Neural cell (in vitro differentiated cells): ENCODE measurements at regions not wholly inside any gene's neighbourhood (a gene's known extent, or its start where the extent isn't known, plus 50 kb on each side); places are given as distances from the start of the nearest gene placed in this dataset.

Source experiments
- H2AFZ ChIP-seq: fragments of 200-600, 300-800 bp; sonication (generic), shearing (Covaris generic); 2 replicates; pipeline ENCODE4 v1.6.0; 2014; ENCODE audit warnings: low read depth, mild to moderate bottlenecking, antibody characterized with exemption, low read length, moderate library complexity
- H3F3A ChIP-seq: fragments of 200-600 bp; shearing (Covaris generic); 2 replicates; pipeline ENCODE4 v1.6.1; 2016; ENCODE audit warnings: mild to moderate bottlenecking, moderate library complexity, mixed read lengths, antibody characterized with exemption, low read length; ENCODE audit not compliant: insufficient read depth, poor library complexity, severe bottlenecking
- H3K27ac ChIP-seq: fragments of 200-600, 300-800 bp; sonication (generic), shearing (Covaris generic); 2 replicates; pipeline ENCODE4 v1.5.1; 2014; ENCODE audit warnings: mild to moderate bottlenecking, low read length, moderate library complexity
- H3K27me3 ChIP-seq: fragments of 300-800, 200-600 bp; sonication (generic), shearing (Covaris generic); 2 replicates; pipeline ENCODE4 v1.6.0; 2014; ENCODE audit warnings: mild to moderate bottlenecking, low read depth, low read length, moderate library complexity; ENCODE audit not compliant: insufficient read depth
- H3K36me3 ChIP-seq: fragments of 300-800, 200-600 bp; sonication (generic), shearing (Covaris generic); 2 replicates; pipeline ENCODE4 v1.5.1; 2014; ENCODE audit warnings: mild to moderate bottlenecking, antibody characterized with exemption, low read length, moderate library complexity; ENCODE audit not compliant: insufficient read depth
- H3K4me2 ChIP-seq: fragments of 300-800, 200-600 bp; sonication (generic), shearing (Covaris generic); 2 replicates; pipeline ENCODE4 v1.6.0; 2014; ENCODE audit warnings: mild to moderate bottlenecking, low read length
- H3K4me3 ChIP-seq: fragments of 300-800, 200-600 bp; sonication (generic), shearing (Covaris generic); 2 replicates; pipeline ENCODE4 v1.5.1; 2014; ENCODE audit warnings: mild to moderate bottlenecking, low read length, moderate library complexity
- H3K79me2 ChIP-seq: fragments of 200-600 bp; shearing (Covaris generic); replicated peaks from 2 replicates; pipeline ENCODE4 v1.6.0; 2014; ENCODE audit warnings: mild to moderate bottlenecking, low read length, moderate library complexity; ENCODE audit not compliant: insufficient read depth
- H3K9ac ChIP-seq: fragments of 300-800, 200-600 bp; sonication (generic), shearing (Covaris generic); 2 replicates; pipeline ENCODE4 v1.6.1; 2016; ENCODE audit warnings: mild to moderate bottlenecking, low read length, mixed read lengths
- H3K9me2 ChIP-seq: fragments of 200-600 bp; shearing (Covaris generic); 2 replicates; pipeline ENCODE4 v1.6.1; 2016; ENCODE audit warnings: mild to moderate bottlenecking, low read length, mixed read lengths; ENCODE audit not compliant: insufficient read depth
- H3K9me3 ChIP-seq: fragments of 200-600, 300-800 bp; sonication (generic), shearing (Covaris generic); 2 replicates; pipeline ENCODE4 v1.6.1; 2016; ENCODE audit warnings: mild to moderate bottlenecking, mixed run types, low read length, moderate library complexity, mixed read lengths
- H4K20me1 ChIP-seq: fragments of 200-600 bp; shearing (Covaris generic); 2 replicates; pipeline ENCODE4 v1.6.1; 2016; ENCODE audit warnings: mild to moderate bottlenecking, mixed run types; ENCODE audit not compliant: insufficient read depth
- EP300 ChIP-seq: fragments of 450-650 bp; conservative IDR thresholded peaks from 2 replicates; pipeline ENCODE4 v1.6.1; 2014; ENCODE audit warnings: antibody characterized with exemption, mild to moderate bottlenecking, moderate library complexity; ENCODE audit not compliant: poor library complexity, severe bottlenecking
- EZH2 ChIP-seq: fragments of 200-600, 300-800 bp; shearing (Covaris generic), sonication (generic); IDR thresholded peaks from 2 replicates; pipeline ENCODE4 v1.6.1; 2014; ENCODE audit warnings: antibody characterized with exemption, low read length, borderline replicate concordance, mild to moderate bottlenecking; ENCODE audit not compliant: insufficient read depth, poor library complexity, severe bottlenecking
- MXI1 ChIP-seq: fragments of 450-650 bp; conservative IDR thresholded peaks from 2 replicates; pipeline ENCODE4 v1.6.1; 2014; ENCODE audit warnings: antibody characterized with exemption, mild to moderate bottlenecking; ENCODE audit not compliant: poor library complexity, severe bottlenecking
- POLR2AphosphoS5 ChIP-seq: IDR thresholded peaks from 2 replicates; pipeline ENCODE4 v1.6.1; 2012
- RAD21 ChIP-seq: fragments of 450-650 bp; conservative IDR thresholded peaks from 2 replicates; pipeline ENCODE4 v1.6.1; 2014; ENCODE audit warnings: antibody characterized with exemption, mild to moderate bottlenecking, moderate library complexity
- SMC3 ChIP-seq: fragments of 450-650 bp; conservative IDR thresholded peaks from 2 replicates; pipeline ENCODE4 v1.6.1; 2014; ENCODE audit warnings: antibody characterized with exemption, mild to moderate bottlenecking, moderate library complexity; ENCODE audit not compliant: poor library complexity
- TAF1 ChIP-seq: IDR thresholded peaks from 2 replicates; pipeline ENCODE4 v1.6.1; 2012; ENCODE audit warnings: low read depth
- TF ChIP-seq, protein P1 (sequence below): IDR thresholded peaks from 2 replicates; pipeline ENCODE4 v1.6.1; 2012; ENCODE audit warnings: borderline replicate concordance
- TF ChIP-seq, protein P2 (sequence below): fragments of 450-650 bp; IDR thresholded peaks from 2 replicates; pipeline ENCODE4 v1.5.1; 2014; ENCODE audit warnings: antibody characterized with exemption, mild to moderate bottlenecking, moderate library complexity; ENCODE audit not compliant: poor library complexity, severe bottlenecking

DNA sequence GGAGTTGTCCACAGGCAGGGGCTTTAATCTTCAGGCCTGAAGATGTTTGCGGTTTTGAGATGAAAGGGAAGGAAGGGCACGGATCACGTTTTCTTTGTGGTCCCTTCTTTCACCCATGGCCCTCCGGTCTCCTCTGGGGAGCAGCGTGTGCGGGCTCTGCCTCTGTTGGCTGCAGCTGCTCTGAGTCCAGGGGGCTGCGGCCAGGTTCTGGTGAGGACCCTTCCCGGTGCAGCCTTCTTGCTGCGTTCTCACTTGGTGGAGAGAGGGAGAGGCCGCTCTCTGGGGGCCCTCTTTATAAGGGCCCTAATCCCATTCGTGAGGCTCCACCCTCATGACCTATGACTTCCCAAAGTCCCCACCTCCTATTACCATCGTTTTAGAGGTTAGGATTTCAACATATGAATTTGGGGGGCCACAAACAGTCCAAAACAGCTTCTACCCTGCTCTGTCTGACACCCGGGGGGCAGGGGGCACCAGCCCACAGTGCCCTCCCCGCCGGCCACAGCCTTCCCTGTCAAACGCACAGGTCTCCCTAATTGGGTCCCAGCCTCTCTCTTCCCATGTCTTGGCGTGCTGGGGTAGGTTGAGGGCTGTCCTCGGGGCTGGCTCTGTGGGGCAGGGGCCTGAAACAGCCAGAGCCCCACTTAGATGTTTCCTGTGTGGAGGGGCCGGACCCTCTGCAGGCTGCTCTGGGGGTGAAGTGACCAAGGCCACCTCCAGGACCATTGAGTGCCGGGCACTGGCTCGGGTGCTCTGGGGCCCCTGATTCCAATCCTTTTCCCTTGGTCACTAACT lies 100.1 kb upstream of the C1orf174 start:
- Histone ChIP-seq H3K4me2 (no peak overlapping the region), H3K79me2 (no peaks in the 10 kb centered on the region), H2AFZ (no peak overlapping the region), H3K9me3 (no peaks in the 10 kb centered on the region), H3K27ac (no peak overlapping the region), H4K20me1 (no peaks in the 10 kb centered on the region), H3K9me2 (no peaks in the 10 kb centered on the region), H3K4me3 (no peak overlapping the region), H3K27me3 (no peaks in the 10 kb centered on the region), H3K9ac (no peak overlapping the region), H3K36me3 (no peaks in the 10 kb centered on the region), H3F3A (no peaks in the 10 kb centered on the region)
- TF ChIP-seq, protein P1, sequence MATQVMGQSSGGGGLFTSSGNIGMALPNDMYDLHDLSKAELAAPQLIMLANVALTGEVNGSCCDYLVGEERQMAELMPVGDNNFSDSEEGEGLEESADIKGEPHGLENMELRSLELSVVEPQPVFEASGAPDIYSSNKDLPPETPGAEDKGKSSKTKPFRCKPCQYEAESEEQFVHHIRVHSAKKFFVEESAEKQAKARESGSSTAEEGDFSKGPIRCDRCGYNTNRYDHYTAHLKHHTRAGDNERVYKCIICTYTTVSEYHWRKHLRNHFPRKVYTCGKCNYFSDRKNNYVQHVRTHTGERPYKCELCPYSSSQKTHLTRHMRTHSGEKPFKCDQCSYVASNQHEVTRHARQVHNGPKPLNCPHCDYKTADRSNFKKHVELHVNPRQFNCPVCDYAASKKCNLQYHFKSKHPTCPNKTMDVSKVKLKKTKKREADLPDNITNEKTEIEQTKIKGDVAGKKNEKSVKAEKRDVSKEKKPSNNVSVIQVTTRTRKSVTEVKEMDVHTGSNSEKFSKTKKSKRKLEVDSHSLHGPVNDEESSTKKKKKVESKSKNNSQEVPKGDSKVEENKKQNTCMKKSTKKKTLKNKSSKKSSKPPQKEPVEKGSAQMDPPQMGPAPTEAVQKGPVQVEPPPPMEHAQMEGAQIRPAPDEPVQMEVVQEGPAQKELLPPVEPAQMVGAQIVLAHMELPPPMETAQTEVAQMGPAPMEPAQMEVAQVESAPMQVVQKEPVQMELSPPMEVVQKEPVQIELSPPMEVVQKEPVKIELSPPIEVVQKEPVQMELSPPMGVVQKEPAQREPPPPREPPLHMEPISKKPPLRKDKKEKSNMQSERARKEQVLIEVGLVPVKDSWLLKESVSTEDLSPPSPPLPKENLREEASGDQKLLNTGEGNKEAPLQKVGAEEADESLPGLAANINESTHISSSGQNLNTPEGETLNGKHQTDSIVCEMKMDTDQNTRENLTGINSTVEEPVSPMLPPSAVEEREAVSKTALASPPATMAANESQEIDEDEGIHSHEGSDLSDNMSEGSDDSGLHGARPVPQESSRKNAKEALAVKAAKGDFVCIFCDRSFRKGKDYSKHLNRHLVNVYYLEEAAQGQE = no peak
- no peak for TF ChIP-seq RAD21

DNA sequence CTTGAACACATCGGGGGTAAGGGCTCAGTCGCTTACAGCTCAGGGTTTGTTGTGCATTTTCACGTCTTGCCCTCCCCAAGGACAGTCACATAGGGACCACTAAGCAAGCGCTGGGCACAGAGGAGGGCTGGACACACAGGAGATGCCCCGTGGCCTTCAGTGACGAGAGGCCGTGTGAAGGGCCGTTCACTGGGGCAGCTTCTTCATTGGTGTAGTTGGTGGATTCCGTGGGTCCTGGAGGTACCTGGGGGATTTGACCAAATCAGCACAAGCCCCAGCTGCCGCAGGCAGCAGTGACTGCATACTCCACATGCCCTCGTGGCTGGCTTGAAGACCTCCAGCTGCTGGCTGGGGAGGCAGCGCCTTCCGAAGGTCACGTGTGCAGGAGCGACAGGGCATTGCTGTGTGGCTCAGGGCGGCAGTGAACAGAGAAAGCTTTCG lies 100.8 kb upstream of the C1orf174 start:
- Histone ChIP-seq H3K27ac (no peak overlapping the region), H3K9me2 (no peaks in the 10 kb centered on the region), H3K36me3 (no peaks in the 10 kb centered on the region), H3F3A (no peaks in the 10 kb centered on the region), H3K27me3 (no peaks in the 10 kb centered on the region), H3K9me3 (no peaks in the 10 kb centered on the region), H3K4me3 (no peak overlapping the region), H2AFZ (no peak overlapping the region), H3K9ac (no peak overlapping the region), H3K4me2 (no peak overlapping the region), H3K79me2 (no peaks in the 10 kb centered on the region), H4K20me1 (no peaks in the 10 kb centered on the region)
- TF ChIP-seq EP300 (no peak), SMC3 (no peak), RAD21 (no peak), TAF1 (no peak)
- TF ChIP-seq, protein P1 = no peak

DNA sequence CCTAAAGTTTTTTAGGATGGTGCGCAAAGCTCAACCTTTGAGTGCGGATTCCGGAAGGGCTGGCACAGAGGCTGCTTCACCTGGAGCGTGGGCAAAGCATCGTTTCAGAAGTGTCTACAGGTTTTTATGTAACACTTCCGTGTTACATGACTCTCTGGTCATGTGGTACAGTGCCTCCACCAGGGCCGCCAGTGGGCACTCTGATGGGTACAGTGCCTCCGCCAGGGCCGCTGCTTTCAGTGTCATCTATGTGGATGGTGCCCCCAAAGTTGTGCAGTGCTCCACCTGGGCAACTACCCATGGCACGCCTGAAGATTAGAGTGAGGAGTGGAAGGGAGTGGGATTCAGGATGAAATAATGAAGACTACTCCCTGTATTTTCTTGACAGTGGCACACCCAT lies 101.4 kb upstream of the C1orf174 start:
- no peak overlapping the region for H3K9ac ChIP-seq
- H2AFZ ChIP-seq = no peak overlapping the region
- H3F3A ChIP-seq = no peaks in the 10 kb centered on the region
- H3K27me3 ChIP-seq = no peaks in the 10 kb centered on the region
- H3K4me2 ChIP-seq = no peak overlapping the region
- no peaks in the 10 kb centered on the region for H3K9me2 ChIP-seq
- no peak overlapping the region for H3K4me3 ChIP-seq
- no peaks in the 10 kb centered on the region for H4K20me1 ChIP-seq
- no peak overlapping the region for H3K27ac ChIP-seq
- H3K79me2 ChIP-seq = no peaks in the 10 kb centered on the region
- no peaks in the 10 kb centered on the region for H3K36me3 ChIP-seq
- no peaks in the 10 kb centered on the region for H3K9me3 ChIP-seq
- TF ChIP-seq SMC3 = no peak
- no peak for TF ChIP-seq RAD21
- TF ChIP-seq, protein P2, sequence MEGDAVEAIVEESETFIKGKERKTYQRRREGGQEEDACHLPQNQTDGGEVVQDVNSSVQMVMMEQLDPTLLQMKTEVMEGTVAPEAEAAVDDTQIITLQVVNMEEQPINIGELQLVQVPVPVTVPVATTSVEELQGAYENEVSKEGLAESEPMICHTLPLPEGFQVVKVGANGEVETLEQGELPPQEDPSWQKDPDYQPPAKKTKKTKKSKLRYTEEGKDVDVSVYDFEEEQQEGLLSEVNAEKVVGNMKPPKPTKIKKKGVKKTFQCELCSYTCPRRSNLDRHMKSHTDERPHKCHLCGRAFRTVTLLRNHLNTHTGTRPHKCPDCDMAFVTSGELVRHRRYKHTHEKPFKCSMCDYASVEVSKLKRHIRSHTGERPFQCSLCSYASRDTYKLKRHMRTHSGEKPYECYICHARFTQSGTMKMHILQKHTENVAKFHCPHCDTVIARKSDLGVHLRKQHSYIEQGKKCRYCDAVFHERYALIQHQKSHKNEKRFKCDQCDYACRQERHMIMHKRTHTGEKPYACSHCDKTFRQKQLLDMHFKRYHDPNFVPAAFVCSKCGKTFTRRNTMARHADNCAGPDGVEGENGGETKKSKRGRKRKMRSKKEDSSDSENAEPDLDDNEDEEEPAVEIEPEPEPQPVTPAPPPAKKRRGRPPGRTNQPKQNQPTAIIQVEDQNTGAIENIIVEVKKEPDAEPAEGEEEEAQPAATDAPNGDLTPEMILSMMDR = no peak
- no peak for TF ChIP-seq POLR2AphosphoS5
- no peak for TF ChIP-seq EZH2
- no peak for TF ChIP-seq MXI1
- TF ChIP-seq, protein P1 = no peak
